Prostate gland (tissue), 2 donors: ENCODE measurements at regions not wholly inside any gene's neighbourhood (a gene's known extent, or its start where the extent isn't known, plus 50 kb on each side); places are given as distances from the start of the nearest gene placed in this dataset.

Experiments
- DNase-seq: peaks from one replicate; pipeline ENCODE4 v3.0.0-alpha.2; 2019; ENCODE audit warnings: low spot score
- H3K27ac ChIP-seq, 2 donors: fragments of 200-600 bp; sonication (generic); 2 replicates each; pipeline ENCODE4 v1.5.1; 2017 to 2019
- H3K27me3 ChIP-seq: fragments of 200-600 bp; sonication (generic); replicated peaks from 2 replicates; pipeline ENCODE4 v1.5.1; 2019; ENCODE audit not compliant: insufficient read depth
- H3K36me3 ChIP-seq, 2 donors: fragments of 200-600 bp; sonication (generic); 1 replicate in 1 of 2; 2 replicates in 1 of 2; pipeline versions ENCODE4 v1.5.1 to v1.8.1; 2017 to 2019
- H3K4me1 ChIP-seq: fragments of 200-600 bp; sonication (generic); replicated peaks from 2 replicates; pipeline ENCODE4 v1.5.1; 2019
- H3K4me3 ChIP-seq, 2 donors: fragments of 200-600 bp; sonication (generic); 2 replicates each; pipeline ENCODE4 v1.5.1; 2017 to 2019
- H3K9me3 ChIP-seq: fragments of 200-600 bp; sonication (generic); 2 replicates; pipeline ENCODE4 v1.5.1; 2017
- CTCF ChIP-seq, 4 experiments: fragments of 200-600 bp in 2 of 4; fragments of 450-650 bp in 2 of 4; sonication (generic) in 2 of 4; IDR thresholded peaks; 1 replicate in 3 of 4; 2 replicates in 1 of 4; pipeline ENCODE4 v1.5.1; 2016 to 2019; ENCODE audit warnings: antibody characterized with exemption in 4 of 4, mild to moderate bottlenecking in 2 of 4, moderate library complexity in 2 of 4
- POLR2A ChIP-seq: fragments of 450-650 bp; IDR thresholded peaks from one replicate; pipeline ENCODE4 v1.6.1; 2016; ENCODE audit warnings: antibody characterized with exemption, mild to moderate bottlenecking
- POLR2AphosphoS5 ChIP-seq: sonication (generic); formaldehyde crosslinking; IDR thresholded peaks from one replicate; pipeline ENCODE4 v1.6.1; 2017; ENCODE audit warnings: antibody characterized with exemption
- WGBS: methylation state at CpG from one replicate; pipeline ENCODE4 v1.1.5; 2018; 5-methylcytosine and 5-hydroxymethylcytosine counted together
- intact Hi-C: fragments of 100-400 bp; cut with DNase I; formaldehyde crosslinking; loops from one replicate; pipeline ENCODE4 v1.14.2; 2022

GRCh38 chr18:33853187-33853586 lies 275.2 kb downstream of the ASXL3 start:
- WGBS, result 90% methylated on average over 6 of the region's 6 CpGs
- Histone ChIP-seq H3K4me1 (no peaks in the 10 kb centered on the region), H3K9me3 (no peaks in the 10 kb centered on the region), H3K27ac (no peak overlapping the region), H3K36me3 (no peaks in the 10 kb centered on the region), H3K27me3 (no peaks in the 10 kb centered on the region), H3K4me3 (no peak overlapping the region)
- intact Hi-C loops, result no loop called here
- TF ChIP-seq CTCF (IDR thresholded peaks at IDR 0.05), result no peak
- TF ChIP-seq POLR2AphosphoS5, result no peak
- TF ChIP-seq POLR2A, result no peak
- no peak for DNase-seq

GRCh38 chr18:33851546-33852078 lies 273.6 kb downstream of the ASXL3 start:
- Histone ChIP-seq H3K4me1 (no peaks in the 10 kb centered on the region), H3K4me3 (no peak overlapping the region), H3K27me3 (no peaks in the 10 kb centered on the region), H3K36me3 (no peaks in the 10 kb centered on the region), H3K9me3 (no peaks in the 10 kb centered on the region), H3K27ac (no peak overlapping the region)
- intact Hi-C loops, result no loop called here
- TF ChIP-seq CTCF (IDR thresholded peaks at IDR 0.05) (no peak), POLR2A (no peak), POLR2AphosphoS5 (no peak)
- WGBS, result 92% methylated on average over 3 of the region's 3 CpGs
- no peak for DNase-seq

- Histone ChIP-seq H3K9me3 (no peaks in the 10 kb centered on the region), H3K36me3 (no peaks in the 10 kb centered on the region), H3K27me3 (no peaks in the 10 kb centered on the region), H3K27ac (no peak overlapping the region), H3K4me1 (no peaks in the 10 kb centered on the region), H3K4me3 (no peak overlapping the region)
- WGBS, result 44% methylated on average over 4 of the region's 4 CpGs
- TF ChIP-seq CTCF (IDR thresholded peaks at IDR 0.05) (no peak), POLR2AphosphoS5 (no peak), POLR2A (no peak)
- DNase-seq, result no peak
- intact Hi-C loops, result no loop called here
Measured at GRCh38 chr18:33849731-33850130, 271.7 kb downstream of the ASXL3 start.

GRCh38 chr18:33844232-33844631 lies 266.2 kb downstream of the ASXL3 start:
- no peak for TF ChIP-seq CTCF (IDR thresholded peaks at IDR 0.05)
- no peak for TF ChIP-seq POLR2AphosphoS5
- TF ChIP-seq POLR2A, result no peak
- intact Hi-C loops, result no loop called here
- DNase-seq, result no peak
- Histone ChIP-seq H3K27me3 (no peaks in the 10 kb centered on the region), H3K9me3 (no peaks in the 10 kb centered on the region), H3K27ac (no peak overlapping the region), H3K4me1 (peaks cover 3% of the 10 kb centered on the region), H3K4me3 (no peak overlapping the region), H3K36me3 (no peaks in the 10 kb centered on the region)
- WGBS, result 69% methylated on average over 3 of the region's 3 CpGs

GRCh38 chr18:33841221-33841967 lies 263.4 kb downstream of the ASXL3 start:
- Histone ChIP-seq H3K4me1 (peaks cover 3% of the 10 kb centered on the region), H3K27ac (no peak overlapping the region), H3K36me3 (no peaks in the 10 kb centered on the region), H3K4me3 (no peak overlapping the region), H3K27me3 (no peaks in the 10 kb centered on the region), H3K9me3 (no peaks in the 10 kb centered on the region)
- TF ChIP-seq POLR2A, result no peak
- TF ChIP-seq CTCF (IDR thresholded peaks at IDR 0.05), result no peak
- TF ChIP-seq POLR2AphosphoS5, result no peak
- WGBS, result 85% methylated on average over 6 of the region's 6 CpGs
- intact Hi-C loops, result no loop called here
- no peak for DNase-seq
